ENCODE measurements at regions not wholly inside any gene's neighbourhood (a gene's known extent, or its start where the extent isn't known, plus 50 kb on each side); places are given as distances from the start of the nearest gene placed in this dataset.

GRCh38 chr1:199725002-199725565 is 302.4 kb upstream of the NR5A2 start:
- Histone ChIP-seq H3K36me3 (no peaks in the 10 kb centered on the region), H3K27ac (no peak overlapping the region), H3K9me3 (ENCODE audit: severe bottlenecking) (no peaks in the 10 kb centered on the region), H3K27me3 (ENCODE audit: insufficient read depth, low read depth, severe bottlenecking) (no peaks in the 10 kb centered on the region), H3K4me3 (ENCODE audit: low read depth, low read length) (no peak overlapping the region)
- no peak for DNase-seq
- no peak for TF ChIP-seq CTCF (IDR thresholded peaks at IDR 0.05; ENCODE audit: low read depth, low read length)

GRCh38 chr1:199727682-199728081 is 299.8 kb upstream of the NR5A2 start:
- Histone ChIP-seq H3K4me3 (ENCODE audit: low read depth, low read length) (no peak overlapping the region), H3K27ac (no peak overlapping the region), H3K9me3 (ENCODE audit: severe bottlenecking) (no peaks in the 10 kb centered on the region), H3K36me3 (no peaks in the 10 kb centered on the region), H3K27me3 (ENCODE audit: insufficient read depth, low read depth, severe bottlenecking) (no peaks in the 10 kb centered on the region)
- TF ChIP-seq CTCF (IDR thresholded peaks at IDR 0.05; ENCODE audit: low read depth, low read length): no peak
- DNase-seq: no peak

GRCh38 chr1:199728345-199728744 is 299.2 kb upstream of the NR5A2 start:
- TF ChIP-seq CTCF (IDR thresholded peaks at IDR 0.05; ENCODE audit: low read depth, low read length): no peak
- Histone ChIP-seq H3K9me3 (ENCODE audit: severe bottlenecking) (no peaks in the 10 kb centered on the region), H3K36me3 (no peaks in the 10 kb centered on the region), H3K27ac (no peak overlapping the region), H3K27me3 (ENCODE audit: insufficient read depth, low read depth, severe bottlenecking) (no peaks in the 10 kb centered on the region), H3K4me3 (ENCODE audit: low read depth, low read length) (no peak overlapping the region)
- DNase-seq: no peak

GRCh38 chr1:199733125-199733524 is 294.4 kb upstream of the NR5A2 start:
- DNase-seq: no peak
- H3K27ac ChIP-seq: no peak overlapping the region
- no peak for TF ChIP-seq CTCF (IDR thresholded peaks at IDR 0.05; ENCODE audit: low read depth, low read length)
- H3K36me3 ChIP-seq: no peaks in the 10 kb centered on the region
- H3K27me3 ChIP-seq (ENCODE audit: insufficient read depth, low read depth, severe bottlenecking): no peaks in the 10 kb centered on the region
- H3K9me3 ChIP-seq (ENCODE audit: severe bottlenecking): no peaks in the 10 kb centered on the region
- no peak overlapping the region for H3K4me3 ChIP-seq (ENCODE audit: low read depth, low read length)

GRCh38 chr1:199734186-199734585 is 293.3 kb upstream of the NR5A2 start:
- H3K36me3 ChIP-seq: no peaks in the 10 kb centered on the region
- no peaks in the 10 kb centered on the region for H3K27me3 ChIP-seq (ENCODE audit: insufficient read depth, low read depth, severe bottlenecking)
- DNase-seq: no peak
- H3K4me3 ChIP-seq (ENCODE audit: low read depth, low read length): no peak overlapping the region
- H3K9me3 ChIP-seq (ENCODE audit: severe bottlenecking): no peaks in the 10 kb centered on the region
- TF ChIP-seq CTCF (IDR thresholded peaks at IDR 0.05; ENCODE audit: low read depth, low read length): no peak
- H3K27ac ChIP-seq: no peak overlapping the region

- Histone ChIP-seq H3K27ac (no peak overlapping the region), H3K9me3 (ENCODE audit: severe bottlenecking) (no peaks in the 10 kb centered on the region), H3K36me3 (no peaks in the 10 kb centered on the region), H3K27me3 (ENCODE audit: insufficient read depth, low read depth, severe bottlenecking) (no peaks in the 10 kb centered on the region), H3K4me3 (ENCODE audit: low read depth, low read length) (no peak overlapping the region)
- no peak for TF ChIP-seq CTCF (IDR thresholded peaks at IDR 0.05; ENCODE audit: low read depth, low read length)
- peak; percentile 65 for DNase-seq
These were observed 291.9 kb upstream of the NR5A2 start for GRCh38 chr1:199735660-199736059.
